Thyroid gland (tissue), 4 donors: ENCODE measurements at regions not wholly inside any gene's neighbourhood (a gene's known extent, or its start where the extent isn't known, plus 50 kb on each side); places are given as distances from the start of the nearest gene placed in this dataset.
A peak's percentile ranks its signal among the peaks of the same experiment; 100 is the strongest.

Source experiments
- DNase-seq, 2 donors: peaks; one replicate each; pipeline ENCODE4 v3.0.0-alpha.2; 2019
- H3K27ac ChIP-seq, 3 donors: fragments of 200-600 bp; sonication (generic); 1 replicate in 2 of 3; 2 replicates in 1 of 3; pipeline ENCODE4 v1.5.1; 2016 to 2019; ENCODE audit warnings: mild to moderate bottlenecking in 1 of 3, moderate library complexity in 1 of 3
- H3K27me3 ChIP-seq: fragments of 200-600 bp; sonication (generic); one replicate; pipeline ENCODE4 v1.5.1; 2019
- H3K36me3 ChIP-seq, 2 donors: fragments of 200-600 bp; sonication (generic); one replicate each; pipeline ENCODE4 v1.5.1; 2016 to 2019
- H3K4me1 ChIP-seq, 2 donors: fragments of 200-600 bp; sonication (generic); one replicate each; pipeline ENCODE4 v1.5.1; 2017 to 2019
- H3K4me3 ChIP-seq, 3 donors: fragments of 200-600 bp; sonication (generic); replicated peaks in 1 of 3; 1 replicate in 2 of 3; 2 replicates in 1 of 3; pipeline ENCODE4 v1.5.1; 2016; ENCODE audit warnings: mild to moderate bottlenecking in 1 of 3
- H3K9me3 ChIP-seq: fragments of 200-600 bp; sonication (generic); one replicate; pipeline ENCODE4 v1.5.1; 2017
- CTCF ChIP-seq, 6 experiments: fragments of 200-600 bp in 3 of 6; fragments of 450-650 bp in 3 of 6; sonication (generic) in 3 of 6; IDR thresholded peaks; one replicate each; pipeline ENCODE4 v1.5.1; 2016 to 2019; ENCODE audit warnings: antibody characterized with exemption in 6 of 6, mild to moderate bottlenecking in 2 of 6, inconsistent platforms in 1 of 6, moderate library complexity in 1 of 6
- POLR2A ChIP-seq, 2 donors: fragments of 450-650 bp; IDR thresholded peaks; one replicate each; pipeline ENCODE4 v1.6.1; 2017; ENCODE audit warnings: antibody characterized with exemption in 2 of 2, mild to moderate bottlenecking in 2 of 2, moderate library complexity in 1 of 2
- WGBS, 2 donors: methylation state at CpG; one replicate each; pipeline ENCODE4 v1.1.5; 2017; 5-methylcytosine and 5-hydroxymethylcytosine counted together
- intact Hi-C: fragments of 100-400 bp; cut with DNase I; formaldehyde crosslinking; loops from one replicate; pipeline ENCODE4 v1.15.1; 2023

GRCh38 chr6:102623201-102623600, 1229.7 kb downstream of the GRIK2 start:
- Histone ChIP-seq H3K9me3 (no peaks in the 10 kb centered on the region), H3K4me1 (no peaks in the 10 kb centered on the region), H3K27me3 (no peaks in the 10 kb centered on the region), H3K4me3 (no peak overlapping the region), H3K36me3 (no peaks in the 10 kb centered on the region), H3K27ac (no peak overlapping the region)
- TF ChIP-seq POLR2A (IDR thresholded peaks at IDR 0.05) (no peak), CTCF (IDR thresholded peaks at IDR 0.05) (no peak)
- no peak for DNase-seq
- intact Hi-C loops = no loop called here

- Histone ChIP-seq H3K36me3 (no peaks in the 10 kb centered on the region), H3K27ac (no peak overlapping the region), H3K4me1 (no peaks in the 10 kb centered on the region), H3K27me3 (no peaks in the 10 kb centered on the region), H3K4me3 (no peak overlapping the region), H3K9me3 (no peaks in the 10 kb centered on the region)
- no peak for DNase-seq
- WGBS, 2 donors = 2 to 4% methylated on average over 2 of the region's 2 CpGs
- intact Hi-C loops = no loop called here
- no peak for TF ChIP-seq POLR2A (IDR thresholded peaks at IDR 0.05)
- peak in 2 of 6 experiments; percentile 12 to 16 for TF ChIP-seq CTCF (IDR thresholded peaks at IDR 0.05)
Measured at GRCh38 chr6:102619585-102619984, 1226.1 kb downstream of the GRIK2 start.

- H3K9me3 ChIP-seq = no peaks in the 10 kb centered on the region
- no peaks in the 10 kb centered on the region for H3K4me1 ChIP-seq
- no peak overlapping the region for H3K27ac ChIP-seq
- no peak for TF ChIP-seq POLR2A (IDR thresholded peaks at IDR 0.05)
- no peak for TF ChIP-seq CTCF (IDR thresholded peaks at IDR 0.05)
- H3K4me3 ChIP-seq = no peak overlapping the region
- H3K36me3 ChIP-seq = no peaks in the 10 kb centered on the region
- intact Hi-C loops = no loop called here
- no peaks in the 10 kb centered on the region for H3K27me3 ChIP-seq
- 90 to 91% methylated on average over 4 to 5 of the region's 5 CpGs for WGBS, 2 donors
- no peak for DNase-seq
Measured at GRCh38 chr6:102582569-102582968, 1189.1 kb downstream of the GRIK2 start.

- WGBS, 2 donors = 96% methylated on average over 3 to 11 of the region's 11 CpGs
- Histone ChIP-seq H3K4me3 (no peak overlapping the region), H3K27ac (no peak overlapping the region), H3K4me1 (no peaks in the 10 kb centered on the region), H3K9me3 (no peaks in the 10 kb centered on the region), H3K27me3 (no peaks in the 10 kb centered on the region), H3K36me3 (no peaks in the 10 kb centered on the region)
- DNase-seq = no peak
- intact Hi-C loops = no loop called here
- TF ChIP-seq CTCF (IDR thresholded peaks at IDR 0.05) = no peak
- no peak for TF ChIP-seq POLR2A (IDR thresholded peaks at IDR 0.05)
Measured at GRCh38 chr6:102581378-102582124, 1188.0 kb downstream of the GRIK2 start.

GRCh38 chr6:102571236-102571908, 1177.9 kb downstream of the GRIK2 start:
- H3K4me3 ChIP-seq = no peak overlapping the region
- H3K4me1 ChIP-seq = no peaks in the 10 kb centered on the region
- intact Hi-C loops = no loop called here
- no peaks in the 10 kb centered on the region for H3K27me3 ChIP-seq
- no peak for TF ChIP-seq POLR2A (IDR thresholded peaks at IDR 0.05)
- DNase-seq = no peak
- H3K36me3 ChIP-seq = no peaks in the 10 kb centered on the region
- WGBS, 2 donors = 76 to 78% methylated on average over 2 of the region's 2 CpGs
- no peaks in the 10 kb centered on the region for H3K9me3 ChIP-seq
- H3K27ac ChIP-seq = no peak overlapping the region
